K562 (cell line): ENCODE measurements at regions not wholly inside any gene's neighbourhood (a gene's known extent, or its start where the extent isn't known, plus 50 kb on each side); places are given as distances from the start of the nearest gene placed in this dataset.

Source experiments
- FOXK2 ChIP-seq, 2 experiments: fragments of 450-650 bp; IDR thresholded peaks in 1 of 2; conservative IDR thresholded peaks in 1 of 2; 2 replicates each; pipeline ENCODE4 v1.6.1; 2016; ENCODE audit warnings: low read depth in 2 of 2, mild to moderate bottlenecking in 1 of 2
- KLF16 ChIP-seq: IDR thresholded peaks from 2 replicates; pipeline ENCODE4 v1.6.1; 2016; ENCODE audit warnings: antibody characterized with exemption
- NCOA4 ChIP-seq: fragments of 450-650 bp; IDR thresholded peaks from 2 replicates; pipeline ENCODE4 v1.6.1; 2018; ENCODE audit warnings: mild to moderate bottlenecking; ENCODE audit not compliant: partially characterized antibody
- PYGO2 ChIP-seq: fragments of 450-650 bp; IDR thresholded peaks from 2 replicates; pipeline ENCODE4 v1.6.1; 2016; ENCODE audit warnings: mild to moderate bottlenecking, missing genetic modification characterization, moderate library complexity, missing compliant biosample characterization
- ZBTB43 ChIP-seq: sonication (generic); formaldehyde crosslinking; IDR thresholded peaks from 2 replicates; pipeline ENCODE4 v1.8.0; 2023; ENCODE audit warnings: mild to moderate bottlenecking, missing genetic modification reagents
- ZNF318 ChIP-seq, 2 experiments: fragments of 450-650 bp; IDR thresholded peaks; 2 replicates each; pipeline ENCODE4 v1.6.1; 2016; ENCODE audit warnings: mild to moderate bottlenecking in 2 of 2, borderline replicate concordance in 1 of 2, low read depth in 1 of 2, moderate library complexity in 1 of 2
- ZNF639 ChIP-seq, 2 experiments: fragments of 200-800 bp in 1 of 2; sonication (Bioruptor generic) in 1 of 2; sonication (generic) in 1 of 2; formaldehyde crosslinking in 1 of 2; IDR thresholded peaks in 1 of 2; conservative IDR thresholded peaks in 1 of 2; 2 replicates each; pipeline versions ENCODE4 v1.5.0 to v1.6.1; 2016 to 2020; ENCODE audit warnings: missing compliant biosample characterization in 1 of 2, missing genetic modification characterization in 1 of 2, missing genetic modification reagents in 1 of 2

- no peak for TF ChIP-seq ZNF318 (IDR thresholded peaks at IDR 0.05; ENCODE audit: borderline replicate concordance in 1 of 2, low read depth in 1 of 2)
- TF ChIP-seq NCOA4, result no peak
- no peak for TF ChIP-seq FOXK2 (conservative IDR thresholded peaks at IDR 0.05 in 1 of 2, IDR thresholded peaks at IDR 0.05 in 1 of 2; ENCODE audit: low read depth in 2 of 2)
- no peak for TF ChIP-seq KLF16
- TF ChIP-seq ZBTB43, result no peak
- no peak for TF ChIP-seq ZNF639 (CRISPR knock-in tag; conservative IDR thresholded peaks at IDR 0.05 in 1 of 2, IDR thresholded peaks at IDR 0.05 in 1 of 2)
- no peak for TF ChIP-seq PYGO2
- TF ChIP-seq, all 486 proteins: peak for 0
Observed at GRCh38 chr10:108716352-108716751, 1207.0 kb downstream of the XPNPEP1 start (continued).
